DND-41 (cell line): ENCODE measurements at regions not wholly inside any gene's neighbourhood (a gene's known extent, or its start where the extent isn't known, plus 50 kb on each side); places are given as distances from the start of the nearest gene placed in this dataset.
"Not testable (repeated sequence)": the region's sequence is repeated elsewhere in the genome, so short reads cannot be mapped to it uniquely, and the experiment has no call there.

Experiments used
- EZH2 ChIP-seq: IDR thresholded peaks from 3 replicates; pipeline ENCODE4 v1.6.1; 2012; ENCODE audit warnings: borderline replicate concordance, low read depth, mild to moderate bottlenecking, moderate library complexity, low read length, inconsistent platforms; ENCODE audit not compliant: severe bottlenecking
- TF ChIP-seq, protein P1 (sequence below): IDR thresholded peaks from 2 replicates; pipeline ENCODE4 v1.5.1; 2012; ENCODE audit warnings: borderline replicate concordance, low read length, moderate library complexity, mild to moderate bottlenecking; ENCODE audit not compliant: poor library complexity, severe bottlenecking; ENCODE audit errors: extremely low read depth

- TF ChIP-seq, protein P1, sequence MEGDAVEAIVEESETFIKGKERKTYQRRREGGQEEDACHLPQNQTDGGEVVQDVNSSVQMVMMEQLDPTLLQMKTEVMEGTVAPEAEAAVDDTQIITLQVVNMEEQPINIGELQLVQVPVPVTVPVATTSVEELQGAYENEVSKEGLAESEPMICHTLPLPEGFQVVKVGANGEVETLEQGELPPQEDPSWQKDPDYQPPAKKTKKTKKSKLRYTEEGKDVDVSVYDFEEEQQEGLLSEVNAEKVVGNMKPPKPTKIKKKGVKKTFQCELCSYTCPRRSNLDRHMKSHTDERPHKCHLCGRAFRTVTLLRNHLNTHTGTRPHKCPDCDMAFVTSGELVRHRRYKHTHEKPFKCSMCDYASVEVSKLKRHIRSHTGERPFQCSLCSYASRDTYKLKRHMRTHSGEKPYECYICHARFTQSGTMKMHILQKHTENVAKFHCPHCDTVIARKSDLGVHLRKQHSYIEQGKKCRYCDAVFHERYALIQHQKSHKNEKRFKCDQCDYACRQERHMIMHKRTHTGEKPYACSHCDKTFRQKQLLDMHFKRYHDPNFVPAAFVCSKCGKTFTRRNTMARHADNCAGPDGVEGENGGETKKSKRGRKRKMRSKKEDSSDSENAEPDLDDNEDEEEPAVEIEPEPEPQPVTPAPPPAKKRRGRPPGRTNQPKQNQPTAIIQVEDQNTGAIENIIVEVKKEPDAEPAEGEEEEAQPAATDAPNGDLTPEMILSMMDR, result not testable (repeated sequence)
- not testable (repeated sequence) for TF ChIP-seq EZH2
Measured at GRCh38 chr15:22259151-22259750, 178.9 kb downstream of the OR4M2 start.
